PC-9 (cell line): ENCODE measurements at regions not wholly inside any gene's neighbourhood (a gene's known extent, or its start where the extent isn't known, plus 50 kb on each side); places are given as distances from the start of the nearest gene placed in this dataset.

Source experiments
- BruUV-seq: library from RNA; stranded (reverse); fragments of 400-500 nt; replicated peaks from 2 replicates; lab custom pipeline; 2021; lab: Mats Ljungman, UMichigan
- CTCF ChIA-PET: fragments of 300-600 bp; sonication (Branson Sonifier 250); formaldehyde crosslinking; loops from one replicate; lab custom pipeline; 2022; ENCODE audit warnings: antibody characterized with exemption; lab: Charles Lee
- POLR2A ChIA-PET: fragments of 300-600 bp; sonication (Branson Sonifier 250); formaldehyde crosslinking; loops from one replicate; lab custom pipeline; 2022; ENCODE audit warnings: antibody characterized with exemption; ENCODE audit not compliant: unreplicated experiment; lab: Charles Lee
- DNase-seq, 2 experiments: peaks; one replicate each; pipeline versions ENCODE4 v3.0.0 to v3.0.0-alpha.2; 2015 to 2022; ENCODE audit warnings: mixed read lengths in 1 of 2
- H2AFZ ChIP-seq: fragments of 200-600 bp; sonication (generic); 2 replicates; pipeline ENCODE4 v1.8.1; 2017; ENCODE audit warnings: antibody characterized with exemption
- H3F3A ChIP-seq: fragments of 200-600 bp; sonication (generic); 2 replicates; pipeline ENCODE4 v1.8.1; 2017; ENCODE audit warnings: antibody characterized with exemption, mild to moderate bottlenecking, low read depth; ENCODE audit not compliant: insufficient read depth
- H3K27ac ChIP-seq: fragments of 200-600 bp; sonication (generic); 2 replicates; pipeline ENCODE4 v1.6.1; 2016; ENCODE audit warnings: mixed run types
- H3K27me3 ChIP-seq: fragments of 200-600 bp; sonication (generic); 2 replicates; pipeline ENCODE4 v1.6.1; 2016; ENCODE audit warnings: low read depth, mixed run types; ENCODE audit not compliant: insufficient read depth
- H3K36me3 ChIP-seq: fragments of 200-600 bp; sonication (generic); 2 replicates; pipeline ENCODE4 v1.6.1; 2016; ENCODE audit warnings: low read depth, mixed run types
- H3K4me1 ChIP-seq: fragments of 200-600 bp; sonication (generic); replicated peaks from 2 replicates; pipeline ENCODE4 v1.6.1; 2016; ENCODE audit warnings: mixed run types; ENCODE audit not compliant: insufficient read depth
- H3K4me2 ChIP-seq: fragments of 200-600 bp; sonication (generic); 2 replicates; pipeline ENCODE4 v1.6.1; 2017; ENCODE audit warnings: mixed run types
- H3K4me3 ChIP-seq: fragments of 200-600 bp; sonication (generic); 2 replicates; pipeline ENCODE4 v1.6.1; 2016; ENCODE audit warnings: mixed run types
- H3K79me2 ChIP-seq: fragments of 200-600 bp; sonication (generic); 2 replicates; pipeline ENCODE4 v1.6.1; 2017; ENCODE audit warnings: low read depth, mixed run types
- H3K9me2 ChIP-seq: fragments of 200-600 bp; sonication (generic); 2 replicates; pipeline ENCODE4 v1.8.1; 2017; ENCODE audit warnings: mild to moderate bottlenecking; ENCODE audit not compliant: insufficient read depth
- H3K9me3 ChIP-seq: fragments of 200-600 bp; sonication (generic); 2 replicates; pipeline ENCODE4 v1.8.1; 2016; ENCODE audit warnings: low read depth; ENCODE audit not compliant: insufficient read depth
- H4K20me1 ChIP-seq: fragments of 200-600 bp; sonication (generic); 2 replicates; pipeline ENCODE4 v1.8.1; 2017; ENCODE audit not compliant: insufficient read depth
- EZH2 ChIP-seq: fragments of 200-600 bp; sonication (generic); IDR thresholded peaks from 2 replicates; pipeline ENCODE4 v1.8.0; 2017; ENCODE audit warnings: antibody characterized with exemption, low read depth
- intact Hi-C: fragments of 100-400 bp; cut with micrococcal nuclease; formaldehyde crosslinking; loops from one replicate; pipeline ENCODE4 v1.10.0; 2022; ENCODE audit not compliant: unreplicated experiment
- TF ChIP-seq, protein P1 (sequence below): fragments of 200-600 bp; sonication (generic); conservative IDR thresholded peaks from 2 replicates; pipeline ENCODE4 v1.6.1; 2017; ENCODE audit warnings: mixed run types, antibody characterized with exemption, mild to moderate bottlenecking, moderate library complexity

GRCh38 chr21:10466200-10466599, 55.2 kb upstream of the TPTE start:
- Histone ChIP-seq H3K4me2 (no peak overlapping the region), H3F3A (no peaks in the 10 kb centered on the region), H2AFZ (no peak overlapping the region), H3K27me3 (0 out of 2 replicates have a peak, but pooled peaks cover 6% of the 10 kb centered on the region), H3K79me2 (no peaks in the 10 kb centered on the region), H3K27ac (no peak overlapping the region), H3K36me3 (no peaks in the 10 kb centered on the region), H4K20me1 (no peaks in the 10 kb centered on the region), H3K9me3 (no peaks in the 10 kb centered on the region), H3K9me2 (no peaks in the 10 kb centered on the region), H3K4me3 (no peak overlapping the region), H3K4me1 (no peaks in the 10 kb centered on the region)
- ChIA-PET POLR2A (no interaction called here), CTCF (no interaction called here)
- no TSS peak for BruUV-seq
- intact Hi-C loops = no loop called here
- TF ChIP-seq, protein P1, sequence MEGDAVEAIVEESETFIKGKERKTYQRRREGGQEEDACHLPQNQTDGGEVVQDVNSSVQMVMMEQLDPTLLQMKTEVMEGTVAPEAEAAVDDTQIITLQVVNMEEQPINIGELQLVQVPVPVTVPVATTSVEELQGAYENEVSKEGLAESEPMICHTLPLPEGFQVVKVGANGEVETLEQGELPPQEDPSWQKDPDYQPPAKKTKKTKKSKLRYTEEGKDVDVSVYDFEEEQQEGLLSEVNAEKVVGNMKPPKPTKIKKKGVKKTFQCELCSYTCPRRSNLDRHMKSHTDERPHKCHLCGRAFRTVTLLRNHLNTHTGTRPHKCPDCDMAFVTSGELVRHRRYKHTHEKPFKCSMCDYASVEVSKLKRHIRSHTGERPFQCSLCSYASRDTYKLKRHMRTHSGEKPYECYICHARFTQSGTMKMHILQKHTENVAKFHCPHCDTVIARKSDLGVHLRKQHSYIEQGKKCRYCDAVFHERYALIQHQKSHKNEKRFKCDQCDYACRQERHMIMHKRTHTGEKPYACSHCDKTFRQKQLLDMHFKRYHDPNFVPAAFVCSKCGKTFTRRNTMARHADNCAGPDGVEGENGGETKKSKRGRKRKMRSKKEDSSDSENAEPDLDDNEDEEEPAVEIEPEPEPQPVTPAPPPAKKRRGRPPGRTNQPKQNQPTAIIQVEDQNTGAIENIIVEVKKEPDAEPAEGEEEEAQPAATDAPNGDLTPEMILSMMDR = no peak
- TF ChIP-seq EZH2 = no peak
- no peak for DNase-seq
